ENCODE measurements at regions not wholly inside any gene's neighbourhood (a gene's known extent, or its start where the extent isn't known, plus 50 kb on each side); places are given as distances from the start of the nearest gene placed in this dataset.

DNA sequence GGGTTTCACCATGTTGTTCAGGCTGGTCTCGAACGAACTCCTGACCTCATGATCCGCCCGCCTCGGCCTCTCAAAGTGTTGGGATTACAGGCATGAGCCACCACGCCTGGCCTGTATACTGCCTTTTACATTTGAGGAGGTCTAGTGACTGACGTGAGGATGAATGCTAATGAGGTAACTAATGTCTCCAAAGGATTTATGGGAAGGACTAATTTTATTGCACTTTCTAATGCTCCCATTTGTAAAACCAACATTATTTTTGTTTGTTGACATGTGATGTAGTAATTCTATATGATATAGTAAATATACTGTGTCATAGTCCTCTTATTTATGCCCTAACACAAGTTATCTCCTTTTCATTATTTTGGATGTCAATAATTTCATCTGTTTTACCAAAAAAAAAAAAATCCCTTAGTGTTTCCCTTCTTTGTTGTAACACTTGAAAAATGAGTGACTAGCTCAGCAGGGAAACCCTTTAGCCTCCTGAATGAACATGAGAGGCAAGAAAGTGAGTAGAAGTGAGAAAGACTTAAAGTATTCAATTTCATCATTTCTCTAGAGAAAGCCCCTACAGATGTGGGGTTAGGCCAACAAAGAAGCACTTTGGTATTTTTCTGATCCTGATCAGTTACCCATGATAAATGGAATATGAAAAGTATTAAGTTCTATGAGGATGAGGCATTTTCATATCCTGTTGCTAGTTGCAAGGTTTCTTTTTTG, 596.9 kb upstream of the PCDH15 start:
- intact Hi-C loops (cut with micrococcal nuclease): no loop called here

GRCh38 chr10:55378196-55378595, 577.2 kb upstream of the PCDH15 start:
- intact Hi-C loops (cut with micrococcal nuclease): no loop called here

DNA sequence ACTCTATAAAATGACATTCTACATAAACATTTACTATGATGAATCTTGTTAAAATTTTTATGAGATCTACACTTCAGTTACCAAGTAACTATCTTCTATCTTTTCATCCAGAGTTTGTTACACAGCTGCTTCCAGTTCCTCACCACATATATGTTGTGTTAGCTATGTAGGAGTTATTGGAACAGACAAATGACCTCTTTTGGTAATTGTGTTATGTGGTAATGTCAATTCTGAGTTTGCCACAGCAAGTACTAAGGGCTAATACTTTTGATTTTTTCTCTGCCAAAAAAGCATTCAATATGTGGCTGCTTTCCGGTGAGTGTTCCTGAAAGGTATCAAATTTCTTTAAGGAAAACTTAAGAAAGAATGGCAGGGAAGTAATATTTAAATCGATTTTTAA, 573.9 kb upstream of the PCDH15 start:
- intact Hi-C loops (cut with micrococcal nuclease): no loop called here

GRCh38 chr10:55374060-55374459, 573.0 kb upstream of the PCDH15 start:
- intact Hi-C loops (cut with micrococcal nuclease): no loop called here

GRCh38 chr10:55369670-55370420, 568.8 kb upstream of the PCDH15 start:
- intact Hi-C loops (cut with micrococcal nuclease): no loop called here

- intact Hi-C loops (cut with micrococcal nuclease): no loop called here
Observed at GRCh38 chr10:55368467-55368866, 567.4 kb upstream of the PCDH15 start.

- intact Hi-C loops (cut with micrococcal nuclease): no loop called here
Observed at GRCh38 chr10:55367555-55367954, 566.5 kb upstream of the PCDH15 start.

- intact Hi-C loops (cut with micrococcal nuclease): no loop called here
Observed at GRCh38 chr10:55358539-55358938, 557.5 kb upstream of the PCDH15 start.

DNA sequence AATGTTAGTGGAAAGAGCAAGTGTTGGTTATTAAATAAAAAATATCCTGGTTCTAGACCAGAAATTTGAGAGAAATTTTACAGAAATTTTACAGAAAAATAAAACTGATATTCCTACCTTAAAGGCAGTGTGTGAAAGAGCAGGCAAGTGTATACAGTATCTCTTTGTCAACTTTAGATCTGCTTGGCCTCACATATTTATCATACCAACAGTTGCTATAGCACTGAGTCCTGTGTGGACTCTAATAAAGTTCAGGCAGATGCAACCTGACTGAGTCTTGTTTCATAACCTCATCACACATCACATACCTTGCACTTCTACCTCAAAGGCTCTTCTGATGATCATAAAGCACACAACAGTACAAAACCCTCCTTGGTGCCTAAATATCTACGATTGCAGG, 552.4 kb upstream of the PCDH15 start:
- intact Hi-C loops (cut with micrococcal nuclease): no loop called here

GRCh38 chr10:55351431-55351830, 550.4 kb upstream of the PCDH15 start:
- intact Hi-C loops (cut with micrococcal nuclease): no loop called here

- intact Hi-C loops (cut with micrococcal nuclease): no loop called here
Observed at GRCh38 chr10:55348534-55348933, 547.5 kb upstream of the PCDH15 start.

GRCh38 chr10:55330486-55330885, 529.5 kb upstream of the PCDH15 start:
- intact Hi-C loops (cut with micrococcal nuclease): no loop called here

- intact Hi-C loops (cut with micrococcal nuclease): no loop called here
Observed at GRCh38 chr10:55329796-55330195, 528.8 kb upstream of the PCDH15 start.

- intact Hi-C loops (cut with micrococcal nuclease): loop anchor here (5.0 kb wide), 1 partner anchor 218 kb away; no protein-coding TSS in a partner anchor
Observed at GRCh38 chr10:55320187-55320700, 519.2 kb upstream of the PCDH15 start.

DNA sequence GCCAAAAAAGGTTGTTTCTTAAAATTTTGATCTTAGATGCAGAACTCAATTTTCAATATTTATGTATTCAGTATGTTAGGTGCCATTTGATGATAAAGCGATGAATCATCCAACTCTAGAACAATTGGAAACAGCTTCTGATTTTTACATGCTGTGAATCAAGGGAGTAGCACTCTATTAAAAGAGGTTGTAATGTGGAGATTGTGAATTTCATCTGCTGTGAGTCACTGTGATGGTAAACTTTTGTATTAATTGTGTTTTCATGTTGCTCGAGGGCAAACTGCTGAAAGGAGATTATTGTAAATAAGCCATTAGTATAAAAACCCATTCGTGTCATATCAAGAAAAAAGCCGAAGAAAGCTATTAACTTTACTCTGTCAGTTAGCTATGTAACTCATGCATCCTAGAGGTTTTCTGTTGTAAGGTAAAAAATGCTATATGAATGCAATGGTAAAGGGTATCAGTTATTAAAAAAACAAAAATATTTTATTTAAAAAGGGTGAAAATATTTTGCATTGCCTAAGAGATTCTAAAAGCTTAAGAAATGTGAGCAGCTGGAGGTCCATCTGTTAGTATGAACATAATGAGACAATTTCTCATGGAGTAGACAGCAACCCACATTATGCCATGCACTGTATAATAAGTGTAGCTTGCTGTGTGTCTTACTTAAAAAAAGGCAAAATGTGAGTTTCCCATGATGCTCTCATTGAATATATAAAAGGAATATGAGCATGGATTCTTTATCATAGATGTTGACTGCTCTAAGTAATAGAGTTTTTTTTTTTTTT, 511.0 kb upstream of the PCDH15 start:
- intact Hi-C loops (cut with micrococcal nuclease): no loop called here

DNA sequence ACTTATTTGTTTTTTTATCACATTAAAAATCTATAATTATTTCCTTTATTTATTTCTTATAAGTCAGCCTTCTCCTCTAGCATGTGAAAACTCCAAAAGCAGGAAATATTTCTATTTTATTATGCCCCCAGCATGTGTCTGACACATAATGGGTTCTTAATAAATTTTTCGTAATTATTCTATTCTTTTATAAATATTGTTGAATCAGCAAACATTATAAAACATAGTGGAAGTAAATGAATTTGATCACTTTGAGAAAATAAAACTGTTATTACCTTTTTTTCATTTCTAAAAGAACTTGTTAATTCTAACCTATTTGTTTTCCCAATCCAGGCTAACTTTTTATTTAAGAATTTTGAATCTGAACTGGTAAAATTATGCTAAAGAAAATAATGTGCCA, 509.1 kb upstream of the PCDH15 start:
- intact Hi-C loops (cut with micrococcal nuclease): no loop called here

- intact Hi-C loops (cut with micrococcal nuclease): no loop called here
Observed at GRCh38 chr10:55305285-55305684, 504.3 kb upstream of the PCDH15 start.

DNA sequence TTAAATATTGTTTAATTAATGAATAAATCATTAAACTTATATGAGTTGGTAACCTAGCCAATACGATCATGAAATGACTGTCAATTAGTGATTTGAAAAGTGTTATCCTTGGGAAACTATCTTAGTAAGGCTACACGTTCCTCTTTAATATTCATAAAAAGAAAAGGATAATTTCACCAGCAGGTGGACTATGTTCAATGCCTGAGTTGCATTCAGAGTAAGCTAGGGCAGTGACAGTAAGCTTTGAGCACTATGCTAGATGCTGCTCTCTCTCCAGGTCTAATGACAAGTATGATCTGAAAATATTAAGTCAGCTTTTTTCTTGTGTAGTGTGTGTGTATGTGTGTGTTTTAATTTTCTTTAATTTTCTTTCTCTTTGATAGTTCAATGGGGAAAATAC, 486.3 kb upstream of the PCDH15 start:
- intact Hi-C loops (cut with micrococcal nuclease): no loop called here

DNA sequence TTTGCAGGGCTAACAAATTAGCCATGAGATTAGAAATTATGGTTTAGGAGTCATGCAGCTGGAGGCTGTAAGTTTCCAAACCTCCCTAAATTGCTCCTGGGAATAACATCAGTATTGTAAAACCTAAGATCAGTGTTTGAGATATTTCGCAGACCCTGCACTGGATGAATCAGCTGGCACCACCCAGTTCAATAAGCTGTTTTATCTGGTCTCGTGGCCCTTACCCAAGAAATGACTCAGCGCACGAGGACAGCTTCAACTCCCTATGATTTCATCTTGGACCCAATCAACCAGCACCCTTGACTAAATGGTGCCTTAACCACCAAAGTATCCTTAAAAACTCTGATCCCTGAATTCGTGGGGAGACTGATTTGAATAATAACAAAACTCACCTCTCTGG, 482.0 kb upstream of the PCDH15 start:
- intact Hi-C loops (cut with micrococcal nuclease): no loop called here

DNA sequence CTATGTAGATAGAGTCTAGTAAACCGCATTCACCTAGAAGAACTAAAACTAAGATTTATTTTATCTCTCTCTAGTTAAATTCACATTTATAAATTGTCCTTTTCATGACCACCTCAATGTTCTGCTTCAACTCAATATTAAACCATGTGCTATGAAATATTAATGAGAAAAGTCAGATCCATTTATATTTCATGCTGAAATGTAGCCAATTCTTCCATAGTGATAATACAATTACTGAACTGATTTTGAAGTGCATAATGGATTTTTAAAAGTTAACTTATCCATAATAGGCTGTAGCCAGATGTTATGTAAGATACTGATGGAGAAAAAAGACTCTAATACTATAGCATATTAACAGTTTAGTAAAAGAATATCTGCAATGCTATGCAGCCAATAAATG, 479.7 kb upstream of the PCDH15 start:
- intact Hi-C loops (cut with micrococcal nuclease): no loop called here

- intact Hi-C loops (cut with micrococcal nuclease): no loop called here
Observed at GRCh38 chr10:55277549-55277948, 476.5 kb upstream of the PCDH15 start.

DNA sequence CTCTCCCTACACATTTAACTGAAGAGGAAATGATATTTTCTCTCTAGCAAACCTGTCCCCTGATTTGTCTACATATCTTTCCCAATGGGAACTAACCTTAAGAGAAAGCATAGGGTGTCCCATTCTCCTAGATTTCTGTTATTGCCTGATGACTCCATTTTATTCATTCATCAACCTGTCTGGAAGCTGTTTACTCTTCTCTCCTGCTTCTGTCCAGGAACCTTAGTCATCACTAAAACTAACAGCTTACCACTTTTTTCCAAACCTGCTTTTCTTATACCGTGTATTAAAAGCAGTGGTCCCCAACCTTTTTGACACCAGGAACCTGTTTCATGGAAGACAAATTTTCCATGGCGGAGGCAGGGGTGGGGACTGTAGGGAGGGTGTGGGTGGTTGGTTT, 473.3 kb upstream of the PCDH15 start:
- intact Hi-C loops (cut with micrococcal nuclease): no loop called here

Data from T-helper 1 cell treated with Interleukin-12 subunit alpha and Interleukin-12 subunit beta and Interleukin-4 antibody, amounts not matched to agents 30 ng/mL and 1 ng/mL, for 36 hours (primary cell).